SK-N-SH treated with all-trans-retinoic acid at 6 μM for 48 hours (cell line): ENCODE measurements at regions not wholly inside any gene's neighbourhood (a gene's known extent, or its start where the extent isn't known, plus 50 kb on each side); places are given as distances from the start of the nearest gene placed in this dataset.
"Not testable (repeated sequence)": the region's sequence is repeated elsewhere in the genome, so short reads cannot be mapped to it uniquely, and the experiment has no call there.

ENCODE experiments used
- CREB5 ChIP-seq: fragments of 250-450 bp; sonication (Bioruptor Pico); IDR thresholded peaks from 2 replicates; pipeline ENCODE4 v1.5.1; 2020; ENCODE audit warnings: low read depth, mild to moderate bottlenecking, moderate library complexity
- ESRRG ChIP-seq: fragments of 250-450 bp; sonication (Bioruptor Pico); IDR thresholded peaks from 2 replicates; pipeline ENCODE4 v1.6.1; 2021; ENCODE audit warnings: mild to moderate bottlenecking
- OSR1 ChIP-seq: fragments of 250-450 bp; sonication (Bioruptor Pico); IDR thresholded peaks from 2 replicates; pipeline ENCODE4 v1.8.0; 2022; ENCODE audit warnings: moderate library complexity, mild to moderate bottlenecking, inconsistent platforms
- PATZ1 ChIP-seq: fragments of 250-450 bp; sonication (Bioruptor Pico); IDR thresholded peaks from 2 replicates; pipeline ENCODE4 v1.8.0; 2020; ENCODE audit warnings: mild to moderate bottlenecking, moderate library complexity, borderline replicate concordance
- ZC3H10 ChIP-seq: fragments of 250-450 bp; sonication (Bioruptor Pico); IDR thresholded peaks from 2 replicates; pipeline ENCODE4 v1.5.1; 2021; ENCODE audit warnings: mild to moderate bottlenecking, moderate library complexity
- ZFP3 ChIP-seq: fragments of 250-450 bp; sonication (Bioruptor Pico); IDR thresholded peaks from 2 replicates; pipeline ENCODE4 v1.5.0; 2020; ENCODE audit warnings: mild to moderate bottlenecking, moderate library complexity
- ZFP30 ChIP-seq: fragments of 450-650 bp; formaldehyde crosslinking; IDR thresholded peaks from 2 replicates; pipeline ENCODE4 v1.5.0; 2022; ENCODE audit warnings: mild to moderate bottlenecking, moderate library complexity
- ZNF565 ChIP-seq: fragments of 450-650 bp; formaldehyde crosslinking; conservative IDR thresholded peaks from 2 replicates; pipeline ENCODE4 v1.5.0; 2020; ENCODE audit warnings: low read depth, mild to moderate bottlenecking, moderate library complexity

- not testable (repeated sequence) for TF ChIP-seq OSR1 (CRISPR knock-in tag); ZFP3 (CRISPR knock-in tag); ZC3H10 (CRISPR knock-in tag); PATZ1 (CRISPR knock-in tag); CREB5 (CRISPR knock-in tag); ZNF565; ZFP30 (CRISPR knock-in tag); ESRRG (CRISPR knock-in tag)
Observed at GRCh38 chr12:74281401-74282180, 256.0 kb upstream of the ATXN7L3B start.
